Activated naive CD8-positive, alpha-beta T cell treated with anti-CD3 and anti-CD28 coated beads, Interleukin-2, amount 50 U/mL, for 16 hours (primary cell): ENCODE measurements at regions not wholly inside any gene's neighbourhood (a gene's known extent, or its start where the extent isn't known, plus 50 kb on each side); places are given as distances from the start of the nearest gene placed in this dataset.
"Not testable (repeated sequence)": the region's sequence is repeated elsewhere in the genome, so short reads cannot be mapped to it uniquely, and the experiment has no call there.

Experiments used
- DNase-seq: peaks from one replicate; pipeline ENCODE4 v3.0.0-alpha.2; 2020; ENCODE audit warnings: low read depth, low spot score

DNA sequence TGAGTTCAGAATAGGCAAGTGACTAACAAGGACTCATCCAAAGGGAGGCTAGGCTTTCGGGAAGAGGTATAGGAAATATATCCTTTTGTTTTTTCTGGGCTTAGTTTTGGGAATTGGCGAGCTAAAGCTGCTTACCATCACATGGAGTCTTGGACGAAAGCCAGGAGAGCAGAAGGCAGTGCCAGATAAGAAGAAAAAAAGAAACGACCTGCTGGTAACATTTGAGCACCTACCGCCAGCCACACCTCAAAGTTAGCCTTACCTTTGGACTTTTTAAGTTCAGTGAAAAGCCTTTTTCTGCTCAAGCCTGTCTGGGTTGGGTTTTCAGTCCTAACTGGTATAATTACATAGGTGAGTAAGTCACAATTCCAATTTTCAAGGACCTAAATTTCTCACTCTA is 85.1 kb upstream of the LCORL start:
- no peak for DNase-seq

DNA sequence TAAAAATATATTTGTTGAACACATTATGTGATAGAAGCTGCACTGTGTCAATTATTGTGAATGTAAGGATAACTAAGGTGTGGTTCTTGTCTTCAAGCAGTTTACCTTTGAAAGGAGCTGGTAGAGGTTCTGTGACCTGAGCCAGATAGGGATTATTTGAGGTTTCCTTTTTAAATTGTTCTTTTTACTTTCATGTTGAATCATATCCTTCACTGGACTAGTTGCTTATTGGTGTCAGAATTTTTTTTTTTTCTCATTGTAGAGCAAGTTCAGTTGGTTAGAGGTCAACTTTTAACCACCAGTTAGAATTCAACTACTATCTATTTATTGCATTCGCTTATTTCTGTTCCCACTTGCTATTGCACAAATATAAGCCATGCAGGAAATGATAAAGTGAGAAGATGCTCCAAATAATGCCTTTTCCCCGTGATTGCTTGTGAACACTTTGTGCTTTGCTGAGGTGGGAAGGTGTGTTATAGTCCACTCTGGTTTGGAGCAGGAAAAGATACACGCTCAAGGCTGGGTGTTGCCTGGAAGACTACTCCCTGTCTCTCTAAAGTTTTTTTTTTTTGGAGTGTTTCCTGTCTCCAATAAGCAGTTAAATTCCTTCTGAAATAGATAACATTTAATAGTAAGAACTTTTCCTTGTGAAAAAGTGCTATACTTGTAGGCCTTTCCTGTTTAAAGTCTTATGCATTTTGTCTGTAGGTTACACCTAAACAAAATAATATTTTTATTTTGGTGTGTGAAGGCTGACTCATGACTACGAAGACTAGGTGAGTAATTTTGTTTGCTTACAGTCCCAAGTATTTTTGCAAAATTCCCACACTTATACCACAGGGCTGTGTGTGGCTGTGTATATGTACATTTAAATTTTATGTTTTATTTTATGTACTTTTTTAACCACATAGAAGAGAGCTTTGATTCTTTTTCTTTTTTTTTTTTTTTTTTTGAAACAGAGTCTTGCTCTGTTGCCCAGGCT is 83.8 kb upstream of the LCORL start:
- no peak for DNase-seq

DNA sequence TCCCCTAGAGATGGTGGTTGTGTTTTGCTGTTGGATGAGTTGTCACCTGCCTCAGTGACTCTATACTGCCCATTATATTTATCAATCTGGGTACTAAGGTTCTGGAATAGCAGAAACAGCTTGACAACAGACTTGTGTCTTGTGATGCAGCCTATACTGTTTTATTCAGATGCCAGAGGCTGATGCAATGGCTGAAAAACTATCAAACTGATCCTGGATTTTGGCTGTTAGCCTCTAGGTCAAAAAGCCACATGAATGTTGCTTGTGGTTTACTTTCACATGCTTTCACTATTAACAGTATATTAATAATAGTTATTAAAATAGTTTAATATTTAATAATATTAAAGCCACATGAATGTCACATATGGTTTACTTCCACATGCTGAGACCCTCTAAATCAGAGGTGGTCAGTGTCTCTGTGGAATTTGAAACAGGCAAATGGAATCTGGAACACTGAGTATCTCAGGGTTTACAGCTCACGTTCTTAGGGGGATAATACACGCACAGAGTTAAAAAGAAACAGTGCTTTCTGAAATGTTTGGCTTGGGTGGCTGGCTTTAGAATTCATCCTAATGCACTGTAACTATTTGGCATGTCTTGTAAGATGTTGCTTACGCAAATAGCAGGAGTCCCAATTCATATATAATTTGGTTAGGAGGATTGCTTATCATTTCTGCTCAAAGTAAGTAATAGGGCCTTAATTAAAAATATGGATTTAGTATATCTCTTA is 82.5 kb upstream of the LCORL start:
- DNase-seq: no peak

DNA sequence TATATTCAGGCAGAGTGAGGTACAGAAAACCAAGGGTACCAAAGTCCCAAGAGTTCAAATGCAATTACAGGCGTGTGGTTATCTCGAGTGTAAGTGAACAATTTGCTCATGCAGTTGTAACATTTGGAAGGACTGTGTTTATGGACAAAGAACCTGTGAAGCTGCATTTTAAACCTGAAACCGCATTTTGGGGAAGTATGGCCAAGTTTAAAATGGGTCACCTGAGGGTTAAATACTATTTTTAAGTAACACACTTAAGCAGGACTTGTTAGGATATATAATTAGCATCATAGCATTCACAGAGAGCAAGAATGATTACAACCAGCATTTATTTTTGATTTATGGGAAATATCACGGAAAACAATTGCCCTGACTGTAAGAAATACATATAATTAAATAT is 79.1 kb upstream of the LCORL start:
- DNase-seq: no peak

DNA sequence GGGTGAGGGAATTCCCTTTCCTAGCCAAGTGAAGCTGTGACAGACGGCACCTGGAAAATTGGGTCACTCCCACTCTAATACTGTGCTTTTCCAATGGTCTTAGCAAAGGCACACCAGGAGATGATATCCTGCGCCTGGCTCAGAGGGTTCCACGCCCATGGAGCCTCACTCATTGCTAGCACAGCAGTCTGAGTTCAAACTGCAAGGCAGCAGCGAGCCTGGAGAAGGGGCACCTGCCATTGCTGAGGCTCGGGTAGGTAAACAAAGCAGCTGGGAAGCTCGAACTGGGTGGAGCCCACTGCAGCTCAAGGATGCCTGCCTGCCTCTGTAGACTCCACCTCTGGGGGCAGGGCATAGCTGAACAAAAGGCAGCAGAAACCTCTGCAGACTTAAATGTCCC is 68.9 kb upstream of the LCORL start:
- DNase-seq: not testable (repeated sequence)

DNA sequence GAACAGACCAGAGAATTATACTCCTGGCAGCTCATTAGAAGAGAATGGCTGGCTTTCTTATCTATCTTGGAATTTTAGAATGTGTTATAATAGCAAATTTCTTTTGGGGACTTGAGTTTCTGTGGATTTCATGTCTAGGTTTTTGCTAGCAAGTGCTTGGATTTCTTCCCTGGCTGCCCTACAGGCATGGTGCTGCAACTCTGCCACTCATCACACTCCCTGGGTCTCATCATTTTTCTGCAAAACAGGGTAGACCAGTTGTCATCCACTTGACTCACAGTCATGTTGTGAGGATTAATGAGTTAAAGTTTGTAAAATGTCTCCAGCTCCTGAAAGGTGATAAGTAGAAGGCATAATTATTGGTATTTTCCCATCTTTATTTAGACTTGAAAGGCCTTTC is 60.7 kb upstream of the LCORL start:
- DNase-seq: no peak

DNA sequence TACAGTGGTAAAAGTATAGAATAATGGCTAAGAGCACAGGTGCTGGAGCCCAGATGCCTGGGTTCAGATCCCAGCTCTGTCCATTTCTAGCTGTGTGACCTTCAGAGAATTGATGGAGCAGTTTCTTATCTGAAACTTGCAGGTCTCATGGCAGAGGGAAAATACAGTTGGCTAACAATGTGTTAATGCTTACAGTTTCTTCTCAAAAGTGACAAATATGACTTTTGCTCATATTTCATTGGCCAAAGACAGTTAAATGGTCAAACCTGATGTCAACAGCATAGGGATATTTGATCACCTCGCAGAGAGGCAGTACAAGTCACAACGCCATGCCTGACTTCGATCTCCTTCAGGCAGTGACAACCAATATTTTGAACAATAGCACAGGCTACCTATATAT is 60.2 kb upstream of the LCORL start:
- no peak for DNase-seq

DNA sequence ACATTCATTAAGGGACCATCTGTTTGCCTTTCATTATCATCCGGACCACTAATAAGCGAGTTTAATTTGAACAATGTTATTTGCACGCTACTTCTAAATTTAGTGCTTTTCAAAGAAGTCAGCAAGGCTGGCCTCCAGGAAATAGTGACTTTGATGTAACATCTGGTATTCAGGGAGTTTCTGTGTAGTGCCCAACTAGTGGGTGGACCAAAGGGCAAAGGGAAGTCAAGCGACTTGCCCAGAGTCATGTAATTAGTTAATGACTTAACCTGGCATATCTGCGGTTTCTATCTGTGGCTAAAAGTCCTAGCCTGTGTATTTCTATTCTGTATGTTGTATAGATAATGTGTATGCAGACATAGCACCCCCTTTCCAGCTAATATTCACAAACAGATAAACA is 56.3 kb upstream of the LCORL start:
- DNase-seq: no peak

DNA sequence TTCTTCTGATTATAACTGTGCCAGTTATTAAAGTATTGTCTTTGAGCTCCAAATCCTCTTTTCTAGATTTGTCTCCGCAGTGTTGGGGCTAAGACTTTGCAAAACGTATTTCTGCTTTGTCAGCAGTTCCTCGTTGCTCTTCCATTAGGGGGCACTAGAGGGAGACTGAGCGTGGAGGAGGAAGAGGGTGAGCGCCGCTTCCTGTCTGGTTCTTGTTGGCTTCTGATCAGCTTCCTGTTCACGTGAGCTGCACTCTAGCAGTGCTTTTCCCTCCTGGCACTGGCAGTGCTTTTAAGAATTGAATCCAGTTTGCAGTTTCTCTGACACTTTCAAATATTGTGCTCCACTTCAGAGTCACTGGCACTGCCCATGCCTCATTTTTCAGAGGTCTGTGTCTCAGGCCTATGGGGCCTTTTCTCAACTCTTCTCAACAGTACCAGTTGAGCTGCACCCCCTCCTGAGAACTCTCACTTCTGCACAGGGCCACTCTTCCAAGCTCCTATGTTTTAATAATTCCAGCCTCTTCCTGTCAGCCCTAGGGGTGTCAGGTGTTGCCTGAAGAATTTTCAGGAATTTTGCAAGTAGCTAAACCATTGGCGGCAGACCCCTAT is 54.4 kb upstream of the LCORL start:
- DNase-seq: no peak

DNA sequence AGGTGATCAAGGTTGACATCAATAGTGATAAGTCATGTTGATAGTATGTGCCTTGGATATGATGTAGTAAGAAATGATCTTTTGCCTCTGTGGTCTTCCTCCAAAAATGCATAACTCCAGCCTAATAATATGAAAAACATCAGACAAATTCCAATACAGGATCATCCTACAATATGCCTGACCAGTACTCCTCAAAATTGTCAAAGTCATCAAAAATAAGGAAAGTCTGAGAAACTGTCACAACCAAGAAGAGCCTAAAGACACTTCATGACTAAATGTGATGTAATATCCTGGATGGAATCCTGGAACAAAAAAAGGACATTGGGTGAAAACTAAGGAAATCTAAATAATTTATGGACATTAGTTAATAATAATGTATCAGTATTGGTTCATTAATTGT is 50.3 kb upstream of the LCORL start:
- DNase-seq: no peak
